Effector memory CD8-positive, alpha-beta T cell (primary cell): ENCODE measurements at regions not wholly inside any gene's neighbourhood (a gene's known extent, or its start where the extent isn't known, plus 50 kb on each side); places are given as distances from the start of the nearest gene placed in this dataset.

Experiments used
- ATAC-seq: fragments of 150-1000 bp; cut with Tn5 transposase; replicated peaks from 2 replicates; pipeline ENCODE4 v1.10.0; 2021; ENCODE audit warnings: mild to moderate bottlenecking, moderate library complexity
- DNase-seq, 3 experiments: peaks; one replicate each; pipeline ENCODE4 v3.0.0; 2021
- H3K27ac Mint-ChIP-seq, 2 donors: one replicate each; pipeline ENCODE4 v1.8.0; 2022; ENCODE audit warnings: mild to moderate bottlenecking in 2 of 2, mixed read lengths in 2 of 2, moderate library complexity in 2 of 2
- H3K27me3 Mint-ChIP-seq, 2 donors: one replicate each; pipeline ENCODE4 v1.8.0; 2022; ENCODE audit warnings: mixed read lengths in 2 of 2
- H3K36me3 Mint-ChIP-seq: one replicate; pipeline ENCODE4 v1.8.0; 2022; ENCODE audit warnings: mild to moderate bottlenecking, moderate library complexity, mixed read lengths; ENCODE audit not compliant: insufficient read depth
- H3K4me1 Mint-ChIP-seq, 2 donors: one replicate each; pipeline ENCODE4 v1.8.0; 2022; ENCODE audit warnings: low read depth in 2 of 2, mixed read lengths in 2 of 2
- H3K4me3 Mint-ChIP-seq, 2 donors: one replicate each; pipeline ENCODE4 v1.8.0; 2022; ENCODE audit warnings: mild to moderate bottlenecking in 2 of 2, mixed read lengths in 2 of 2, moderate library complexity in 2 of 2
- H3K9me3 Mint-ChIP-seq, 2 donors: one replicate each; pipeline ENCODE4 v1.8.0; 2022; ENCODE audit warnings: mixed read lengths in 2 of 2

DNA sequence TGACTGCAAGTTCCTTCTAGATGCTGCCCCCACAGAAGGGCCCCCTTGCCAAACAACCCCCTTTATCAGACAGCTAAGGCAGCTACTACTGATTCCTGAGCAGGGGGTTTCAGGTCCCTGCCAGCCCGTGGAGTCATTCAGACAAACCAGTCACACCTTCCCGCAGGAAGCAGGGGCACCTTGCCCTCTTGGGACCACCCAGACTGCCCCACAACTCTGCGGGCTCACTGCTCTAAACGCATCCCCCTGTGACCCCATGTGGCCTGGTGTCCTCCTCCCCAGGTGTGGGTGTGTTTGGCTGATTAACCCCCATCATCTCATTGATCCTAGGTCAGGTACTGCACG, 298.9 kb downstream of the TCERG1L start:
- H3K4me3 Mint-ChIP-seq, result no peak overlapping the region

DNA sequence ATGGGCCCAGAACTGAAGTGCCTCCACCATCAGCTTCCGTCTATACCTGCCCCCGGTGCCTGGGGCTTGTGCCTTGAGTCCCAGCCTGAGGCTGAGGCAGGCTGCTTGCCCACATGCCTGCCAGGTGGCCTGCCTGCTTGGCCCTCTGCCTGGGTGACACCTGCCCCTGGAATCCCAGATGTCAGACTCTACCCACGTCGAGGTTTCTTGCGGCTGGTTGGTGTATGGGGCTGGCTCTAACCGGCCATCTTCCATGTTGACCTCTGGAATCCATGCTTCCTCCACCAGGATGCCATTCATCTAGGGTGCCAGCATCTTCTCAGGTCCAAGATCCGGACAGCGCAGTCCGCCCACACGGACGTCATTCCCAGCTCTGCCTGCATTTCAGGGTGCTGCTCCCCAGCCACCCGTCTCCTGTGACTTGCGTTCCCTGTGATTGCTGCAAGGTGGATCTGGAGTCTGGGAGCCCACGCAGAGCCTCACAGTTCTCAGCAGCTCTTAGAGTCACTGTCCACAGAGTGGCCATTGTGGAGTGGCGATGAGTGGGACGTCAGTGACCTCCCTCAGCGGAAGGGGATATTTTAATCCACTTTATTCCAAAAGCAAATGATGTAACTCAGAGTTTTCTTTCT, 298.1 kb downstream of the TCERG1L start:
- Mint-ChIP-seq H3K9me3 (no peaks in the 10 kb centered on the region), H3K4me3 (no peak overlapping the region), H3K27me3 (peaks cover 8 to 10% of the 10 kb centered on the region in 2 donors), H3K36me3 (no peaks in the 10 kb centered on the region), H3K4me1 (no peaks in the 10 kb centered on the region), H3K27ac (no peak overlapping the region)
- ATAC-seq (no peak), DNase-seq (no peak)

More for the DNA sequence above, 298.9 kb downstream of the TCERG1L start:
- no peak for ATAC-seq
- Mint-ChIP-seq H3K27me3 (peaks cover 8 to 10% of the 10 kb centered on the region in 2 donors), H3K4me1 (no peaks in the 10 kb centered on the region), H3K9me3 (peaks cover 0 to 1% of the 10 kb centered on the region in 2 donors), H3K27ac (no peak overlapping the region), H3K36me3 (no peaks in the 10 kb centered on the region)
- no peak for DNase-seq

DNA sequence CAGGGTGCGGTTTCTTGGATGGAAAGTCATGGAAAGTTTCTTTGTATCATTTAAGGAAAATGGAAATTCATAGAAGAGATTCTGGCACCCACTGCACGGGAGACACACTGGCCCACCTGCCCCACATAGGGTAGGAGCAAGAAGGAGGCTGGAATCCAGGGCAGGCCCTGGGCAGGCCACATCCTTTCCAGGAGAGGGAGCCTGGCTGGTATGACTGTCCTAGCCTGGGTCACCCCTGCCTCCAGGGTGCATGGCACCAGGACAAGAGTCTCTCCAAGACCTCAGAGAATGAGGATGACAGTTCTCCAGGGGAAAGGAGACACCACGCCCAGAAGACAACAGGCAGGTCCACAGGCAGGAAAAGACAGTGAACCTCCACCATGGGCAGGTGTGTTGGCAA, 297.2 kb downstream of the TCERG1L start:
- no peak for ATAC-seq
- Mint-ChIP-seq H3K27me3 (peaks cover 8 to 10% of the 10 kb centered on the region in 2 donors), H3K9me3 (no peaks in the 10 kb centered on the region), H3K36me3 (no peaks in the 10 kb centered on the region), H3K4me1 (no peaks in the 10 kb centered on the region), H3K27ac (no peak overlapping the region), H3K4me3 (no peak overlapping the region)
- no peak for DNase-seq

DNA sequence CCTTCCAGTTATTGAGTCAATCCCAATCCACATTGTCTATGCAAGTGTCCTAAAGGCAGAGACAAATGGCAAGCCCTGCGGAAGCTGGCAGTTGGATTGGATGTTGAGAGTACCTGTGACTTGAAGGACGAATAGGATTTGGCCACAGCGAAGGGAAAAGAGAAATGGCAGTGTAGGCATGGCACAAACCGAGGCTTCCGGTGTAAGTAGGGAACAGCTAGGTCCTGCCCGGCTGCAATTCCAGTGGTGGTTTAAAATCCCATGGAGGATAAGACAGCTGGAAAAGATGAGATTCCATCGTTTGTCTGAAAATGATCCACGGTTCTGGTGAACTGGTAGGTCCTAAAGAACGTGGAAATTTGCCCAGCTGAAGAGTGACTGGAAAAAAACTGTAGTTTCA, 296.2 kb downstream of the TCERG1L start:
- Mint-ChIP-seq H3K4me3 (no peak overlapping the region), H3K9me3 (no peaks in the 10 kb centered on the region), H3K4me1 (no peaks in the 10 kb centered on the region), H3K27me3 (peaks cover 8 to 10% of the 10 kb centered on the region in 2 donors), H3K27ac (no peak overlapping the region), H3K36me3 (no peaks in the 10 kb centered on the region)
- no peak for DNase-seq
- ATAC-seq, result no peak

DNA sequence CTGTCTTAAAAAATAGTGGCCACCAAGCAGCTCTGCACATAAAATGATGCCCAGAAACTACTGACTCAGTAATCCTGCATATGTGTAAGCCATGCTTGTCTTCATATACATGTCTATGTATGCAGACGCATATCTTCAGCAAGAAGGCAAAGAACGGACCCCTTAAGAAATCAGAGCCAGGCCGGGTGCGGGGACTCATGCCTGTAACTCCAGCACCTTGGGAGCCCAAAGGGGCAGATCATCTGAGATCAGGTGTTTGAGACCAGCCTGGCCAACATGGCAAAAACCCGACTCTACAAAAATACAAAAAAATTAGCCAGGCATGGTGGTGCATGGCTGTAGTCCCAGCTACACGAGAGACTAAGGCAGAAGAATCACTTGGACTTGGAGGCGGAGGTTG, 295.0 kb downstream of the TCERG1L start:
- H3K36me3 Mint-ChIP-seq, result no peaks in the 10 kb centered on the region
- H3K9me3 Mint-ChIP-seq, result no peaks in the 10 kb centered on the region
- no peak overlapping the region for H3K27ac Mint-ChIP-seq
- H3K4me3 Mint-ChIP-seq, result no peak overlapping the region
- H3K4me1 Mint-ChIP-seq, result no peaks in the 10 kb centered on the region
- H3K27me3 Mint-ChIP-seq, result peaks cover 8 to 10% of the 10 kb centered on the region in 2 donors
- no peak for DNase-seq
- ATAC-seq, result no peak

DNA sequence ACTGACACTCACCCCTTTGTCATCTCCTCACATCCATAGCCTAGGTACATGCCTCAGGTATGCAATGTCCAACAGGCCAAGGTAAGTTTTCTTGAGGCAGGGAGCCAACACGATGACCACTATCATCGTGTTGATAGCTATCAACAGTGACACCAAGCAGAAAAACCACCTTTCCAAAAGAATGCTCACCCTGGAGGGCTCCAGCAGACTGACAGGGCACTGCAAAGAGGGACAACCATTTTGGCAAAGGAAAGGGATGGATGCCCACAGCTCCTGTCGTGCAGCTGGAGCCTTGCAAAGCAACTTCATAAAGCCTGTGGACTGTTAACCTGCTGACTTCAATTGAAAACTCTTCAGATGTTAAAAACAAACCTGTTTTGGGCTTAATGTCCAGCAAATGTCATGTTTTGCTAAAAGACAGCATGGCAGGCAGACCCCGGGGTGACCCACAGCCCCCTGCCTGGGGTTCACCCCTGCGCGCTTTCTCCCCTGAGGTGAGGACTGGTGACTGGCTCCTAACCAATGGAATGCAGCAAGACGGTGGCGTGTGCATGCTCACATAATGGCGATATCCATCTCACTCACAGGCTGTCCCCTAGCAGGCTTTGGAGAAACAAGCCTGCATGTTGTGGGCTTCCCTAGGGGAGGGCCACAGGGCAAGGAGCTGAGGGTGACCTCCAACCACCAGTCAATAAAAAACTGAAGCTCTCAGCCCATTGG, 293.8 kb downstream of the TCERG1L start:
- Mint-ChIP-seq H3K4me3 (no peak overlapping the region), H3K4me1 (no peaks in the 10 kb centered on the region), H3K27me3 (peaks cover 7% of the 10 kb centered on the region in 2 donors), H3K9me3 (peaks cover 0 to under 1% of the 10 kb centered on the region in 2 donors), H3K36me3 (peaks cover 5% of the 10 kb centered on the region), H3K27ac (no peak overlapping the region)
- ATAC-seq (no peak), DNase-seq (no peak)

DNA sequence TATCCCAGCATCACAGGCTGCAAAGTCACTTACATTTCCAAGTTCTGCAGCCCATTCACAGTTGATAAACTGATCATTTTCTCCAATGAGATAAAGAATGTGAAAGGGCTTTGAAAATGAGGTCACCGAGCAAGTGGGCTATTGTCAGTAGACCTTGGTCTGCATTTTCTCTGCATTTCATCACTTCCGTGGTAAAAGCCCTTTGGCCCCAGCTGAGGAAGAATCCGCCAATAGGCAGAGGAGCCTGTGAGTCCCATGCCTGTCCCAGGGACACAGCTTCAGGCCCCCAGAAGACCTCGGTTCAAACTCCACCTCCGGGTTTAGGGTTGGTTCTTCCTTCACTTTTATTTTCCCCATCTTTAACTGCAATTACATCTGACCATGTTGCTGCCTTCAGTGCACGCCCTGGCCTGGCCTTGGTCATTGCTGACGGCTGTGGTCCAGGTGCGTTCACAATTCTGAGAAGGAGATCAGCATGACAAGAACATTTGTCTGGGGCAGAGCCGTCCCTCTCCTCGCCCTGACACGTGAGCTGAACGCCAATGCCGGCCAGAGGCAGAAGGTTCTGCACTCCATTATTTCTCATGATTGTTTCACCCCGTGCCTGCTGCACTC, 292.5 kb downstream of the TCERG1L start:
- ATAC-seq (no peak), DNase-seq (no peak)
- no peak overlapping the region for H3K27ac Mint-ChIP-seq
- H3K9me3 Mint-ChIP-seq, result peaks cover 0 to 3% of the 10 kb centered on the region in 2 donors
- peaks cover 5% of the 10 kb centered on the region for H3K36me3 Mint-ChIP-seq
- H3K4me1 Mint-ChIP-seq, result no peaks in the 10 kb centered on the region
- no peaks in the 10 kb centered on the region for H3K27me3 Mint-ChIP-seq
- no peak overlapping the region for H3K4me3 Mint-ChIP-seq

DNA sequence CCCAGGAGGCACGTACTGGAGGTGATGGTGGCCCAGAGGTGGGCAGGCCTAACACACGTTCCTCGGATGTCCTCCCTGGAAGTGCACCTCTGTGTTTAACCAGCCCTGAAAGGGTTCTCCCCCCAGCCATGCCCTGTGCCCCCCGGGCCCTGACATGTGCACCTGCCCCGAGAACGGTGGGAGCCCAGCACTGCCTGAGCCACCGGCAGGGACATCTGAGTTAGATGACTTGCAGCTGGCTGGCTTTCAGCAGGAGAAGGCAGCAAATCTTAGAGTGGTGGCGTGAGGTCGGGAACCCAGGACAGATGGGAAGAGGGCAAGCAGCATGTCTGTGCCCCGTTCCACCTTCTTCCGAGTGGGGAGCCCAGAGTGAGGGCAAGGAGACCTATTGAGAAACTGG, 291.8 kb downstream of the TCERG1L start:
- ATAC-seq (no peak), DNase-seq (no peak)
- Mint-ChIP-seq H3K9me3 (peaks cover 0 to 3% of the 10 kb centered on the region in 2 donors), H3K4me1 (no peaks in the 10 kb centered on the region), H3K36me3 (peaks cover 5% of the 10 kb centered on the region), H3K4me3 (no peak overlapping the region), H3K27ac (no peak overlapping the region), H3K27me3 (no peaks in the 10 kb centered on the region)

DNA sequence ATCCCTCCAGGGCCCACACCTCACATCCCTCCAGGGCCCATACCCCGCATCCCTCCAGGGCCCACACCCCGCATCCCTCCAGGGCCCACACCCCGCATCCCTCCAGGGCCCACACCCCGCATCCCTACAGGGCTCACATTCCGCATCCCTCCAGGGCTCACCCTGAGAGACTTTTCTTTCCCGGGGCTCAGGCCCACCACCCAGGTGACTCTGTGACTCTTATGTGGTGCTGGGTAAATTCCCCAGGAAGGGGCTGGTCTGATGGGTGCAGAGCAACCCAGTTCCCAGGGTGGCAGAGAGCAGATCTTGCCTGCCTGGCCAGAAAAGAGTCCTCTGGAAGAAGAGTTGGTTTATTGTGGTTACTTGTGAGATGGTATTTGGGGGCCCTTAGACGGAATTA, 290.7 kb downstream of the TCERG1L start:
- H3K27ac Mint-ChIP-seq, result no peak overlapping the region
- H3K27me3 Mint-ChIP-seq, result no peaks in the 10 kb centered on the region
- peaks cover 8% of the 10 kb centered on the region for H3K36me3 Mint-ChIP-seq
- no peaks in the 10 kb centered on the region for H3K4me1 Mint-ChIP-seq
- peaks cover 0 to 3% of the 10 kb centered on the region in 2 donors for H3K9me3 Mint-ChIP-seq
- no peak for ATAC-seq
- H3K4me3 Mint-ChIP-seq, result no peak overlapping the region
- no peak for DNase-seq

DNA sequence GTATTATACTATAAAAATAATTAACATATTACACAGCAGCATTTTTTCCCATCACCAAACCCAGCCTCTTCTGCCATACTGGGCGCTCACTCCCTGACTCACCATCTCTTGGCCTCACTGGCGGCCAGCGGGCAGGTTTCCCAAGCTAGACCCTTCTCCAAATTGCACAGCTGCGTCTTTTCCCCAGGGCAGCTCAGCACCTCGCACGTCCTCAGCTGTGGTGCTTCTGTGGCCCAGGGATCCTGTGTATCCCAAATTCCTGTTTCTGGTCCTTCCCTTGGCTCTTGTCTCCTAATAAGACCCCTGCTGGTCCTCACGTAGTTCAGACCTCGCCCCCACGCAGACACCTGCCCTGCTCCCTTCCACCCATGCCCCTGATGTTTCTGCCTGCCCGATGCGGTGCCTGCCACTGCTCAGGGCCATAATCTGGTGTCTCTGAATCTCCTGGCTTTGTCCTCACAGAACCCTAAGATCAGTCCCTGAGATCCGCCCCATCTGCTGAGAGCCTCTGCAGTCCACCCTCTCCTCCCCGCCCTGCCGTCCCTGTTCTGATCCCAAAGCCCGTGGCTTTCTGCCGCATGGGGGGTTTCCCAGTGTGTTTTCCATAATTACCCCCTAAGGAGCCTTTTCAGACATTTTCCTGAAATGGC, 290.1 kb downstream of the TCERG1L start:
- H3K27me3 Mint-ChIP-seq, result no peaks in the 10 kb centered on the region
- H3K27ac Mint-ChIP-seq, result no peak overlapping the region
- H3K4me1 Mint-ChIP-seq, result no peaks in the 10 kb centered on the region
- peaks cover 8% of the 10 kb centered on the region for H3K36me3 Mint-ChIP-seq
- DNase-seq, result no peak
- peaks cover 0 to 3% of the 10 kb centered on the region in 2 donors for H3K9me3 Mint-ChIP-seq
- no peak overlapping the region for H3K4me3 Mint-ChIP-seq
- no peak for ATAC-seq

DNA sequence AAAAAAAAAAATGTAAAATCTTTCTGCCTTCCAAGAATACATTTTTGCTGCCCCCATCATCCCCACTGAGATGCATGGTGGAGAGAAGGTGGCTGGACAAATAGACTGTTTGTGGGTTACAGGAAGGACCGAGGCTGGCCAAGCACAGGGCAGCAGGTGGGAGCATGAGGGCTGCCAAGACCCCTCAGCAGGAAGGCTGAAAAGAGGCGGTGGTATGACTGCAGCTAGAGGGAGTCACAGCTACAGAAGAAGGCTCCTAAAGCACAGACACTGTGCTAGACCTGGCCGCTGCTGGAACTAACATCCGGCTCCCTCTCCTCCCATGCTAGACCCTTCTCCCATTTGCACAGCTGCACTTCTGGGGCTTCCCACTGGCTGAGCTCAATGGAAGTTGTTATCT, 289.6 kb downstream of the TCERG1L start:
- no peak for DNase-seq
- Mint-ChIP-seq H3K9me3 (peaks cover 0 to 3% of the 10 kb centered on the region in 2 donors), H3K36me3 (peaks cover 8% of the 10 kb centered on the region), H3K27me3 (no peaks in the 10 kb centered on the region), H3K4me1 (no peaks in the 10 kb centered on the region), H3K4me3 (no peak overlapping the region), H3K27ac (no peak overlapping the region)
- no peak for ATAC-seq

DNA sequence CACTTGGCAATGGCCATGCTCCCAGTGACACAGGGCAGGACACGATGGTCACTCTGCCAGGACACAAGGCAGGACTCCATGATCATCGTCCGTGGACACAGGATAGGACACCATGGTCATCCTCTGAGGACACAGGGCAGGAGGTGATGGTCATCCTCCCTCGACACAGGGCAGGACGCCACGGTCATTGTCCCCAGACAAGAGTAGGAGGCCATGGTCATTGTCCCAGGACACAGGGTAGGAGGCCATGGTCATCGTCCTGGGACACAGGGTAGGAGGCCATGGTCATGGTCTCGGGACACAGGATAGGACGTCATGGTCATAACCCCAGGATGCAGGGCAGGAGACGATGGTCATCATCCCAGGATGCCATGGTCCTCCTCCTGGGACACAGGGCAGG, 289.2 kb downstream of the TCERG1L start:
- ATAC-seq, result no peak
- H3K36me3 Mint-ChIP-seq, result peaks cover 8% of the 10 kb centered on the region
- H3K4me1 Mint-ChIP-seq, result no peaks in the 10 kb centered on the region
- peaks cover 0 to 3% of the 10 kb centered on the region in 2 donors for H3K9me3 Mint-ChIP-seq
- no peaks in the 10 kb centered on the region for H3K27me3 Mint-ChIP-seq
- no peak overlapping the region for H3K4me3 Mint-ChIP-seq
- no peak overlapping the region for H3K27ac Mint-ChIP-seq
- no peak for DNase-seq

DNA sequence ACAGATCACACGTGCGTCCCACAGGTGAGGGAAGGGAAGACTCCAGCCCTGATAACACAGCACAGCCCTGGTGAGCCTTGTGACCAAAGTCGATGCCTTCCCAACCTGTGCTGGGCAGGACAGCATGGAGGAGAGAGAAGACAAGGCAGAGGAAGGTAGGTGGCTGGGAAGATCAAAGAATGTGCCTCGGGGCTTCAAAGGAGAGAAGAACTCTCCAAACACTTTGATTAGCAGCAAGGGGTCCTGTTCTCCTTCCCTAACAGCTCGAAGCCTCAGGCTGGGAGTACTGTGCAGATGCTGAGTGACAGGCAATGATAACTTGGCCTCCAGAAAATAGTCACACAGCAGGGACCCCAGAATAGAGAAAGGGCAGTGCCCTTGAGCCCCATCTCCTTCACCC, 288.5 kb downstream of the TCERG1L start:
- Mint-ChIP-seq H3K36me3 (peaks cover 8% of the 10 kb centered on the region), H3K27ac (no peak overlapping the region), H3K27me3 (no peaks in the 10 kb centered on the region), H3K4me1 (no peaks in the 10 kb centered on the region), H3K9me3 (peaks cover 0 to 3% of the 10 kb centered on the region in 2 donors), H3K4me3 (no peak overlapping the region)
- DNase-seq (no peak), ATAC-seq (no peak)
